ENCODE measurements at regions not wholly inside any gene's neighbourhood (a gene's known extent, or its start where the extent isn't known, plus 50 kb on each side); places are given as distances from the start of the nearest gene placed in this dataset.

DNA sequence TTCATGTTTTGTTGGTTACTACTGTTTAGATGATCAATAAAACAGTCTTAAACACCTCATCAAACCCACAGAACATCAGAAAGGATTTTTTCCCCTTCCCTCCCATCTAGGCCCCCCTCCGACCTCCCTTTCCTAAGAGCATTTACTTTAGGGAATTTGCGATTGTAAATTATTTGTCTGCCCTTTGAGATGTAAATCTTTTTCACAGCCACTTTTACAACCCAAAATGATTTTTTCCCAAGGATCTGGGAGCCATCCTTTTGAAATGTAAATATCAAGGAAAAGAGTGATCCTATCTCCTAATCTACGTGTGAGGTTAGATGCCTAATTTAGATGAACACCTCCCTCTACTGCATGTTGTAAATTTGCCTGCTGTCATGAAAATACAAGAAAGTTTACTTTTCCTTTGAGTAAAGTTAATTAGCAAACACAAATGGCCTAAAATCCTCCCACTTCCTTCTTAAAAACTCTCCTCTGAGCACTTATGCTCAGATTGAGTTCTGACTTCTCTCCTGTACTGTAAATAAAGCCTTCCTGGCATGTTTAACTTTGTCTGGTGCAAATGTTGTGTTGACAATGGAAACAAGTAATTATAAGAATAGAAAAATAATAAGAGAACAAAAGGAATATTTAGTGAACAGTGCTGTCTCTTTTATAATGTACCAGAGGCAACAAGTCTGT, 1646.9 kb upstream of the SPRY2 start:
- Histone ChIP-seq H3K4me1 (no peaks in the 10 kb centered on the region), H3K9ac (ENCODE audit: low read depth in 2 of 2, low read length in 2 of 2) (no peak overlapping the region), H3K36me3 (no peaks in the 10 kb centered on the region), H3K4me3 (no peak overlapping the region), H3K27ac (no peak overlapping the region), H3K27me3 (no peaks in the 10 kb centered on the region), H3K9me3 (no peaks in the 10 kb centered on the region)
- no peak for TF ChIP-seq CTCF (IDR thresholded peaks at IDR 0.05)
- intact Hi-C loops (cut with DNase I), result no loop called here
- no peak for DNase-seq

- H3K4me3 ChIP-seq, result no peak overlapping the region
- H3K36me3 ChIP-seq, result no peaks in the 10 kb centered on the region
- intact Hi-C loops (cut with DNase I), result no loop called here
- no peak for DNase-seq
- TF ChIP-seq CTCF (IDR thresholded peaks at IDR 0.05), result no peak
- H3K9me3 ChIP-seq, result no peaks in the 10 kb centered on the region
- no peak overlapping the region for H3K27ac ChIP-seq
- no peaks in the 10 kb centered on the region for H3K27me3 ChIP-seq
- H3K4me1 ChIP-seq, result no peaks in the 10 kb centered on the region
- no peak overlapping the region for H3K9ac ChIP-seq (ENCODE audit: low read depth in 2 of 2, low read length in 2 of 2)
Observed at GRCh38 chr13:81987159-81987558, 1646.2 kb upstream of the SPRY2 start.

- intact Hi-C loops (cut with DNase I), result no loop called here
- Histone ChIP-seq H3K36me3 (no peaks in the 10 kb centered on the region), H3K27ac (no peak overlapping the region), H3K4me1 (no peaks in the 10 kb centered on the region), H3K9ac (ENCODE audit: low read depth in 2 of 2, low read length in 2 of 2) (no peak overlapping the region), H3K27me3 (no peaks in the 10 kb centered on the region), H3K4me3 (no peak overlapping the region), H3K9me3 (no peaks in the 10 kb centered on the region)
- no peak for DNase-seq
- TF ChIP-seq CTCF (IDR thresholded peaks at IDR 0.05), result no peak
Observed at GRCh38 chr13:81986308-81986707, 1645.4 kb upstream of the SPRY2 start.

- DNase-seq, result no peak
- Histone ChIP-seq H3K9ac (ENCODE audit: low read depth in 2 of 2, low read length in 2 of 2) (no peak overlapping the region), H3K27ac (no peak overlapping the region), H3K27me3 (no peaks in the 10 kb centered on the region), H3K4me3 (no peak overlapping the region), H3K9me3 (no peaks in the 10 kb centered on the region), H3K36me3 (no peaks in the 10 kb centered on the region), H3K4me1 (no peaks in the 10 kb centered on the region)
- intact Hi-C loops (cut with DNase I), result no loop called here
- no peak for TF ChIP-seq CTCF (IDR thresholded peaks at IDR 0.05)
Observed at GRCh38 chr13:81957121-81957520, 1616.2 kb upstream of the SPRY2 start.

DNA sequence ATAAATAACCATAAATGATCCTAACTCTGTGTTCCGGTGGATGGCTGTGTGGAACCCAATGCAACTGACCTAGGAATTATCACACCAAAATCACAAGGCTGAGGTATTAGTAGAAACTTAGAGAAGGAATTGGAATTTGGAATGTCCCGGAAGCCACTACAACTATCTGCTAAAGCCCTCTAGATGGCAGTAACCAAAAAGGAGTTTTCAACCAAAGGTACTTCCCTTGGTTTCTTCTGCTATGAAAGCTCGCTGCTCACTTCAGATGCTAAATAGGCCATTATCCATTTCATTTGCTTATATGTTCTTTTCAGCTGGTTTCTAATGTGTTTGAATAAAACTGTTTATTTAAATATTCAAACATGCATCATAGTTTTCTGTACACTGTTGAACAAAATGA, 1589.1 kb upstream of the SPRY2 start:
- DNase-seq, result no peak
- no peak for TF ChIP-seq CTCF (IDR thresholded peaks at IDR 0.05)
- intact Hi-C loops (cut with DNase I), result no loop called here

More for the DNA sequence above, 1589.1 kb upstream of the SPRY2 start:
- H3K27me3 ChIP-seq, result no peaks in the 10 kb centered on the region
- no peaks in the 10 kb centered on the region for H3K36me3 ChIP-seq
- H3K4me1 ChIP-seq, result no peaks in the 10 kb centered on the region
- H3K9me3 ChIP-seq, result no peaks in the 10 kb centered on the region
- H3K4me3 ChIP-seq, result no peak overlapping the region
- H3K27ac ChIP-seq, result no peak overlapping the region
- no peak overlapping the region for H3K9ac ChIP-seq (ENCODE audit: low read depth in 2 of 2, low read length in 2 of 2)

Measured in colonic mucosa (tissue), 4 donors.